Testis (tissue), 2 donors: ENCODE measurements at regions not wholly inside any gene's neighbourhood (a gene's known extent, or its start where the extent isn't known, plus 50 kb on each side); places are given as distances from the start of the nearest gene placed in this dataset.
"Not testable (repeated sequence)": the region's sequence is repeated elsewhere in the genome, so short reads cannot be mapped to it uniquely, and the experiment has no call there.

ENCODE experiments used
- CTCF ChIP-seq, 3 experiments: fragments of 450-650 bp in 2 of 3; fragments of 200-600 bp in 1 of 3; sonication (generic) in 1 of 3; IDR thresholded peaks; one replicate each; pipeline ENCODE4 v1.5.1; 2016 to 2019; ENCODE audit warnings: antibody characterized with exemption in 3 of 3, mild to moderate bottlenecking in 2 of 3, moderate library complexity in 1 of 3
- POLR2A ChIP-seq: fragments of 450-650 bp; IDR thresholded peaks from one replicate; pipeline ENCODE4 v1.6.1; 2017; ENCODE audit warnings: antibody characterized with exemption, mild to moderate bottlenecking, moderate library complexity

GRCh38 chrX:11022588-11022987, 88.5 kb upstream of the HCCS start:
- not testable (repeated sequence) for TF ChIP-seq CTCF (IDR thresholded peaks at IDR 0.05); POLR2A
